ENCODE measurements at regions not wholly inside any gene's neighbourhood (a gene's known extent, or its start where the extent isn't known, plus 50 kb on each side); places are given as distances from the start of the nearest gene placed in this dataset.
"Not testable (repeated sequence)": the region's sequence is repeated elsewhere in the genome, so short reads cannot be mapped to it uniquely, and the experiment has no call there.

- DNase-seq: no peak
Measured at GRCh38 chr4:156298230-156298629, 344.6 kb upstream of the CTSO start.

DNA sequence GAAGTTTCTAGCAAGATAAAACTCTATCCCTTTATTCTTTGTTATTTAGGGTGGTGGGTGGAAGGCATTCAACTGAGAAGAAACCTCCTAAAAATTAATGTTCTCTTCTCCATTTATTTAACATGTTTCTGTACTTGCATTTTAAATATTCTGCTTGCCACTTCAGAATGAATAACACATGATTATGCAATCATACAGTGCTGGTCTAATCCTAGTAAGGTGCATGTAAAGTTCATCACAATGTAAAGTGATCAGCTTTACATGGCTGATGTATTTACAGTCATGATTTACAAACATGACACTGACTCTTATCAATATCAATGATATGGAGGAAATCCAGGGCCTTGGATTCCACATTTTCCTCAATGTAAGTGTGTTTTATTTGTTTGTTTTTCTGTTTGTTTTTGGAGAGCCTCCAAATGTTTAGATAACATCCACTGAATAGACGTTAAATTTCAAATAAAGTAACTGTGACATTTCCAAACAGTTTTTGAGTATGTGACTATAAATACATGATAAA, 342.1 kb upstream of the CTSO start:
- DNase-seq: no peak

DNA sequence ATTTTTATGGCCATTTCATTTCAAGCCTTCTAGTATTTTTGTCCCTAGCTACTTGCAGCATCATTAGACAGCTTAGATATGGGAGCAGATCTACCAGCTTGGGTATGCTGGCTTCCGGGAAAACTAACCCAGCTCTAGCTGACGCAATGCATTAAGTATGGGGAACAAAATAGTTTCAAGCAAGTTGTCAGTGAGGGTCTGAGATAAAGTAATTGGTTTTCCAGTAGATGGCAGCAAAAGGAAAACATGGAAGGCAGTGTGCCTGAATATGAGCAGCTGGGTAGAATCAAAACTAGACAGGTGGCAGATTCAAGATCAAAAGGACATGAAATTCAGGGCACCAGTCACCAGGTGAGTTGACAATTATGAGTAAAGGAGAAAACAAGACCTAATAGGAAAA, 340.9 kb upstream of the CTSO start:
- no peak for DNase-seq

DNA sequence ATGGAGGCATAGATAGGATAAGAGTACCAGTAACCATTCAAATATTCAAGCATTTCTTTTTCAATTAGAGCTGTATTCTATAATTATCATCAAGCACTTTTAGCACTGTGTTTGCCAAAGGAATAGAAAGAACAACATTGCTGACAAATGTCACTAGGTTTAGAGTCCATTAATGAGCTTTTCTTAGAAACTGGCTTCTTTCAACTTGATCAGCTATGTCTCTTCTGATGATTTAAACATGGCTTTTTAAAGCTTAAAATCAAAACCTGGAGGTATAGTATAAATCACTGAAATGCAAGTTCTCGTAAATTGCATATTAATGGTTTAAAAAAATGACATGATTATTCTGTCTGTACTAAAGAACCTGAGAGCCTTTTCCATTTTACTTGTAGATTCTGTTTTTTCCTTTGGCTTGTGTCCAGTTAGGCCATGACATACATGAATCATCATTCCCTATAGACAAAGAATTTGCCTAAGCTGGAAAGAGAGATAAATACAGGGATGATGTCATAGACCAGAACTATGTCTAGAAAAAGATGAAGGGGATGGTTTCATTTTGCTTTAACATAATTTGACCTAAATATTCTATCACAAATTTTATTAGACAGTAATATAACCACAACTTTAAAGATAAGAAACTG, 340.1 kb upstream of the CTSO start:
- DNase-seq: no peak

DNA sequence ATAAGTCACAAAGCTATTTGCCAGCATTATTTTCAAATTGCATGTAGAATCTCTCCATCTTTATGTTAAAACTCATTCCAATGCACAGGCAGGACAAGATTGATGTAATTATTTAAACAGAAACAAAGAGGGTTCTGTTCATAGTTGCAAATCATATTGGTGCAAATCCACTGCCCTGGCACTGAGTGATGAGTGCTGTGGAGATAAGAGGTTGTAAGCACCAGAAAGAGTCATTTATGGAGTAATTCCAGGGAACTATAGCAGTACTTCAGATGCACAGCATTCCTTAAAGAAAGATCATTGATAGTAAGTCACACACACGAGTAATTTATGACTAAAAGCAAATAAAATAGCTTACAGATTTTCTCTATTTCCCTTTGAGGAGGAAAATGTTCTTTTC, 337.7 kb upstream of the CTSO start:
- no peak for DNase-seq

DNA sequence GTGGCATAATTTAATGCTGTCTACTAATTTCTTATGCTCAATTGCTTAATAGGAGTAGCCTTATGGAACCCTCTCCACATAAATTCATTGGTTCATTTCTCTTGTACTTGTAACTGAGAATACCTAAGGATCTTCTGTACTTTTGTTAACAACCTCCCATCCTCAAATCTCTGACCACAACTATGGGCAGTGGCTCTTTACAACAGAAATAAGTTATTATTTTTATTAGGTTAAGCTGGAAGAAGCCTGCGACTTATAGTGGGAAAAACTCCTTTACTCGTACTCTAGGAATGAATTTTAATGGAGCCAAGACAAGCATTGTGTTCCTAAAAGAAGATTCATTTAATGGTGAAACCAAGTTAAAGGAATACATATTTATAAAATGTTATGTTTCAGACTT, 337.1 kb upstream of the CTSO start:
- no peak for DNase-seq

GRCh38 chr4:156290026-156290425, 336.4 kb upstream of the CTSO start:
- DNase-seq: not testable (repeated sequence)

- no peak for DNase-seq
Measured at GRCh38 chr4:156280686-156281085, 327.0 kb upstream of the CTSO start.

GRCh38 chr4:156265407-156265806, 311.7 kb upstream of the CTSO start:
- DNase-seq: no peak

GRCh38 chr4:156261230-156261629, 307.6 kb upstream of the CTSO start:
- no peak for DNase-seq

DNA sequence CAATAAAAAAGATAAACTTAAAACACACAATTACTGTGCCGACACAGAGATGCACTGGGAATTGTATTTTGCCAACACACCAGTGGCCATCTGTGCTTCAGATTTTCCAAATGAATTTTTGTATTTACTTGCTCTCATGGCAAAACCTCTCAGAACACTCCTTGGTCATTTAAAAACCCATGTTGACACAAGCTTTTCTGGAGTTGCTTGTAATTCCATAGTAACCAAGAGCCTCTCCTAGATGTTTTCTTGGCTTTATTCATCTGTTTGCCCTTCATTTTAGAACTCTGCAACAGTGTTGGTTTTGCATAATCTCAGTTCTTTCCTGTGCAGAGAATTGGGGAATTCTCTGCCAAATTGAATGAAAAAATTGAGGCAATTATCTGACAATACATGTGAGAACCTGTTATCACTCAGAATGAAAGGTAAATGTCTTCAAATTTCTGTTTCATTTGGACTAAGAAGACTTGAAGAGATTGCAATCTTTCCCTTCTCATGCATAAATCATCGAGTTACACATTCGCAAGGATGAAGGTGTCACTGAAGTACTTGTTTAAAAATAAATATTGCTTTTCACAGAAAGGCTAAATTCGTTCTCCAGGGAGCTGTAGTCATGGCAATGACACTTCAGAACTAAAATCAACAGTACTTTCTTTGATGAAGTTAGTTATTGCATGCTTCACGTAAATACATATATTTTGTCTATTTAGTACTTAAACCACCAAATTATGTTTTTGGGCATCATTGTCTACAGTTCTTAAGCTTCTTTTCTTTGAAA, 301.8 kb upstream of the CTSO start:
- no peak for DNase-seq

GRCh38 chr4:156252358-156252921, 298.8 kb upstream of the CTSO start:
- DNase-seq: no peak

GRCh38 chr4:156251373-156252065, 297.9 kb upstream of the CTSO start:
- no peak for DNase-seq

GRCh38 chr4:156248917-156249316, 295.3 kb upstream of the CTSO start:
- DNase-seq: no peak

GRCh38 chr4:156247470-156247869, 293.8 kb upstream of the CTSO start:
- DNase-seq: no peak

DNA sequence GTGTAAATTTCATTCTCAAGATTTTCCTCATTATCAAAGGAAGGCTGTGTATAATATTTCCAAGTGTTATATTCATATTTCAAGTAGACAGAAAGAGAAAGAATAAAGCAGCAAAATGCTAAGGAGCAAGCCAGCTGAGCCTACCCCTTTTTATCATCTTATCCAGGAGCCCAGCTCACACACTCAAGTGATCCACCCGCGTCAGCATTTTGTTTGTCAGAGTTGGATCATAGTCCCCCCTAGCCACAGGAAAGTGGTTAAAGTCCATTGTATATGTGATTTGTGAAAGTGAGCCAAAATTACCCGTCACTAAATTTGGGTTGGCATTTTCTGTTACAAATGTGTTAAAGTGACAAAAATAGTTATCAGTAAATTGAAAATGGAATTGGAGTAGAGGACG, 289.3 kb upstream of the CTSO start:
- DNase-seq: no peak

GRCh38 chr4:156242390-156242789, 288.7 kb upstream of the CTSO start:
- no peak for DNase-seq

GRCh38 chr4:156241896-156242295, 288.2 kb upstream of the CTSO start:
- no peak for DNase-seq

DNA sequence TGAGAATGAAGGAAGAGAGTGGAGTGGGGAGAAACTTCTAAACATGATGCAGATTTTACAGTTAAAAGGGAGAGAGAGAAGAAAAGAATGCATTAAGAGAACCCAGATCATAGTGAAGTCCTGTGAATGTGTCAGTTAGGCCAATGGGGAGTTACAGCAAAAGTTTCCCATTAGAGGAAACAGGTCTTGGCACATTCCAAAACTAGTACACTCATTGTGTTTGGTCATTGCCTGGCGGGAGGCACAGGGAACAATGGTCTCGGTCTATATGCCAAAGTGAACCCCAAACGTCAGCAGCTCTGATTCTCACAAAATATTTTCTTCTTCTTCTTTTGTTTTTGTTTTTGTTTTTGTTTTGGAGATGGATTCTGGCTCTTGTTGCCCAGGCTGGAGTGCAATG, 284.5 kb upstream of the CTSO start:
- DNase-seq: no peak

DNA sequence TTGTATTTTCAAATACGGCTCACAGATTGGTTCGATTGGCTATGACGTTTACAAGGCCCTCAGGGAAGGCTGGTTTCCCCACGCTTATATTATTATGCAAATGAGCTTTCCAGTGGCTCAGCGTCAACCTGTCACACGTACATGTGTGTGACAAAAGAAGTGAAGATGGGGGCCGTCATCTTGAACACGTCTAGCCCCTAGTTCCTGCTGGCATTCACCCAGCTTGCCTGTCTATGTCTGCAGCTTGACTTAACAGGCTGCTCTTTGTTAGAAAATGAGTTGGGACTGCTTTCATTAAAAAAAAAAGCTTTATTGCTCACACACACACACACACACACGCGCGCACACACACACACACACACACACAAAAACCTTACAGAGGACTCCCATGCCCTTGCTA, 283.6 kb upstream of the CTSO start:
- DNase-seq: no peak

DNA sequence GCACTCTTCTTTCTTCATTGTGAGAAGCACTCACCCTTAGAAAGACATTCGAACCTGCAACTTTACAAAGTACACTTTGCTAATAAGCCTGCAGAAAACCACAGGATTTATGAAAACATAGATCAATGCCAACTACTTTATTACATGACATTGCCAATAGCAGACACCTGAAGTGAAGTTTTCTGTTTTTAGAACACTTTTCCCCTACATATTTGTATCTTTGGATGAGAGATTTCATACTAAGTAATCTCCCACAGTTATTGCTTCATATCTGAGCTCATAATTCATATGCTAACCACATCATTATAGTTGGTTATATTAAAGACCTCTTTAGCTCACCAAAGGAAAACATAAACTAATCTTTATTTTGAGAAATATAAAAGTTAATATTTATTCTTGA, 276.5 kb upstream of the CTSO start:
- DNase-seq: no peak

- no peak for DNase-seq
Measured at GRCh38 chr4:156228676-156229075, 275.0 kb upstream of the CTSO start.

GRCh38 chr4:156227321-156227720, 273.7 kb upstream of the CTSO start:
- no peak for DNase-seq
